ENCODE measurements at regions not wholly inside any gene's neighbourhood (a gene's known extent, or its start where the extent isn't known, plus 50 kb on each side); places are given as distances from the start of the nearest gene placed in this dataset.
"Not testable (repeated sequence)": the region's sequence is repeated elsewhere in the genome, so short reads cannot be mapped to it uniquely, and the experiment has no call there.

GRCh38 chr3:99294092-99294491 lies 344.3 kb upstream of the COL8A1 start:
- DNase-seq = not testable (repeated sequence)

GRCh38 chr3:99287876-99288275 lies 350.5 kb upstream of the COL8A1 start:
- DNase-seq = no peak

GRCh38 chr3:99286266-99286845 lies 352.0 kb upstream of the COL8A1 start:
- DNase-seq = no peak

GRCh38 chr3:99269606-99270351 lies 368.3 kb upstream of the DCBLD2 start:
- DNase-seq = no peak

GRCh38 chr3:99256788-99257187 lies 355.3 kb upstream of the DCBLD2 start:
- no peak for DNase-seq

- DNase-seq = no peak
Observed at GRCh38 chr3:99253963-99254355, 352.5 kb upstream of the DCBLD2 start.

- no peak for DNase-seq
Observed at GRCh38 chr3:99250821-99251355, 349.4 kb upstream of the DCBLD2 start.

- no peak for DNase-seq
Observed at GRCh38 chr3:99250272-99250671, 348.8 kb upstream of the DCBLD2 start.

- DNase-seq = no peak
Observed at GRCh38 chr3:99249627-99250026, 348.1 kb upstream of the DCBLD2 start.

GRCh38 chr3:99248913-99249312 lies 347.4 kb upstream of the DCBLD2 start:
- DNase-seq = no peak

- no peak for DNase-seq
Observed at GRCh38 chr3:99248130-99248529, 346.6 kb upstream of the DCBLD2 start.

- DNase-seq = no peak
Observed at GRCh38 chr3:99246010-99246654, 344.6 kb upstream of the DCBLD2 start.

GRCh38 chr3:99242271-99242670 lies 340.8 kb upstream of the DCBLD2 start:
- no peak for DNase-seq

- no peak for DNase-seq
Observed at GRCh38 chr3:99240700-99241099, 339.2 kb upstream of the DCBLD2 start.

- no peak for DNase-seq
Observed at GRCh38 chr3:99236576-99236975, 335.1 kb upstream of the DCBLD2 start.

GRCh38 chr3:99232696-99233095 lies 331.2 kb upstream of the DCBLD2 start:
- DNase-seq = no peak

GRCh38 chr3:99218468-99218867 lies 317.0 kb upstream of the DCBLD2 start:
- DNase-seq = no peak

GRCh38 chr3:99212969-99213368 lies 311.5 kb upstream of the DCBLD2 start:
- DNase-seq = no peak

GRCh38 chr3:99211309-99211708 lies 309.8 kb upstream of the DCBLD2 start:
- DNase-seq = no peak

- no peak for DNase-seq
Observed at GRCh38 chr3:99199021-99199420, 297.5 kb upstream of the DCBLD2 start.

GRCh38 chr3:99191186-99191585 lies 289.7 kb upstream of the DCBLD2 start:
- no peak for DNase-seq

- no peak for DNase-seq
Observed at GRCh38 chr3:99188936-99189335, 287.4 kb upstream of the DCBLD2 start.

- DNase-seq = no peak
Observed at GRCh38 chr3:99186016-99186415, 284.5 kb upstream of the DCBLD2 start.
